OCI-LY3 (cell line): ENCODE measurements at regions not wholly inside any gene's neighbourhood (a gene's known extent, or its start where the extent isn't known, plus 50 kb on each side); places are given as distances from the start of the nearest gene placed in this dataset.

Experiments used
- CTCF ChIP-seq: fragments of 200-600, 300-600 bp; sonication (generic); IDR thresholded peaks from 2 replicates; pipeline ENCODE4 v1.5.1; 2014; ENCODE audit warnings: antibody characterized with exemption, low read length, low read depth
- EZH2phosphoT487 ChIP-seq: fragments of 200-600 bp; shearing (Covaris generic); IDR thresholded peaks from 2 replicates; pipeline ENCODE4 v1.6.1; 2018; ENCODE audit warnings: antibody characterized with exemption, mixed run types, low read depth

GRCh38 chr12:88681271-88681670, 101.0 kb upstream of the KITLG start:
- TF ChIP-seq CTCF (no peak), EZH2phosphoT487 (no peak)
